ENCODE measurements at regions not wholly inside any gene's neighbourhood (a gene's known extent, or its start where the extent isn't known, plus 50 kb on each side); places are given as distances from the start of the nearest gene placed in this dataset.
"Not testable (repeated sequence)": the region's sequence is repeated elsewhere in the genome, so short reads cannot be mapped to it uniquely, and the experiment has no call there.

- no peak for TF ChIP-seq ZC3H10 (CRISPR knock-in tag; IDR thresholded peaks at IDR 0.05)
- no peak for TF ChIP-seq ARNTL (CRISPR knock-in tag; IDR thresholded peaks at IDR 0.05; ENCODE audit: borderline replicate concordance, low read depth)
- TF ChIP-seq CREB5 (CRISPR knock-in tag; IDR thresholded peaks at IDR 0.05; ENCODE audit: low read depth) = no peak
- no peak for TF ChIP-seq ZFP3 (CRISPR knock-in tag; IDR thresholded peaks at IDR 0.05)
- ATAC-seq = no peak
Measured at GRCh38 chr11:11206484-11206883, 146.6 kb downstream of the CSNK2A3 start.

- TF ChIP-seq PPARA (CRISPR knock-in tag; IDR thresholded peaks at IDR 0.05; ENCODE audit: borderline replicate concordance) (no peak), POU6F1 (CRISPR knock-in tag; IDR thresholded peaks at IDR 0.05; ENCODE audit: borderline replicate concordance, low read depth) (no peak), ARNTL (CRISPR knock-in tag; IDR thresholded peaks at IDR 0.05; ENCODE audit: borderline replicate concordance, low read depth) (no peak), ZC3H10 (CRISPR knock-in tag; IDR thresholded peaks at IDR 0.05) (no peak), TOX (CRISPR knock-in tag; IDR thresholded peaks at IDR 0.05; ENCODE audit: borderline replicate concordance) (no peak), ESRRG (CRISPR knock-in tag; IDR thresholded peaks at IDR 0.05) (no peak), PATZ1 (CRISPR knock-in tag; IDR thresholded peaks at IDR 0.05; ENCODE audit: borderline replicate concordance) (no peak), TCF4 (CRISPR knock-in tag; IDR thresholded peaks at IDR 0.05; ENCODE audit: borderline replicate concordance) (no peak), CSDC2 (CRISPR knock-in tag; IDR thresholded peaks at IDR 0.05) (no peak), OSR1 (CRISPR knock-in tag; IDR thresholded peaks at IDR 0.05) (no peak), ZNF8 (CRISPR knock-in tag; IDR thresholded peaks at IDR 0.05) (no peak), CREB5 (CRISPR knock-in tag; IDR thresholded peaks at IDR 0.05; ENCODE audit: low read depth) (no peak), ZNF565 (CRISPR knock-in tag; conservative IDR thresholded peaks at IDR 0.05; ENCODE audit: low read depth) (no peak), GLIS3 (CRISPR knock-in tag; IDR thresholded peaks at IDR 0.05) (no peak)
- ATAC-seq = no peak
Measured at GRCh38 chr11:11202885-11203284, 150.2 kb downstream of the CSNK2A3 start.

DNA sequence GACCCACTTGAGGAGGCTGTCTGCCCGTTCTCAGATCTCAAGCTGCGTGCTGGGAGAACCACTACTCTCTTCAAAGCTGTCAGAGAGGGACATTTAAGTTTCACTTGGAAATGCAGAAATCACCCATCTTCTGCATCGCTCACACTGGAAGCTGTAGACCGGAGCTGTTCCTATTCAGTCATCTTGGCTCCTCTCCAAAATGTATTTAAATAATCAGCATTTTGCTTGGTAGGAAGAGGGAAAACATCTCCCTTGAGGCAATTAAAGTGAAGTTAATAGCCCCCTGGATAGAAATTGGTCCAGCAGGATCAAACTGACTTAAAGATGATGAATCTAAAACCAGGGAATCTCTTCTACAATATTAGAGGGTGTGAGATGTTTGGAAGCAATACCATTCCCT, 151.7 kb downstream of the CSNK2A3 start:
- ATAC-seq = not testable (repeated sequence)

DNA sequence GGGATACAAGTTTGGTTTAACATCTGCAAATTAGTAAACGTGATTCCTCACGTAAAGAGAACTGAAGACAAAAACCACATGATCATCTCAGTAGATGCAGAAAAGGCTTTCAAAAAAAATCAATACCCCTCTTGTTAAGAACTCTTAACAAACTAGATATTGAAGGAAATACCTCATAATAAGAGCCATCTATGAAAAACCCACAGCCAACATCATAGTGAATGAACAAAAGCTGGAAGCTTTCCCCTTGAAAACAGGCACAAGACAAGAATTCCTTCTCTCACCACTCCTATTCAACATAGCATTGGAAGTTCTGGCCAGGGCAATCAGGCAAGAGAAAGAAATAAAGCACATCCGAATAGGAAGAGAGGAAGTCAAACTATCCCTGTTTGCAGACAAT, 160.5 kb downstream of the CSNK2A3 start:
- TF ChIP-seq ZC3H10 (CRISPR knock-in tag; IDR thresholded peaks at IDR 0.05) (no peak), ARNTL (CRISPR knock-in tag; IDR thresholded peaks at IDR 0.05; ENCODE audit: borderline replicate concordance, low read depth) (no peak), ZNF70 (CRISPR knock-in tag; IDR thresholded peaks at IDR 0.05) (no peak), ESRRG (CRISPR knock-in tag; IDR thresholded peaks at IDR 0.05) (no peak), RARB (CRISPR knock-in tag; IDR thresholded peaks at IDR 0.05) (no peak), OSR1 (CRISPR knock-in tag; IDR thresholded peaks at IDR 0.05) (no peak), TOX (CRISPR knock-in tag; IDR thresholded peaks at IDR 0.05; ENCODE audit: borderline replicate concordance) (no peak), ZNF565 (CRISPR knock-in tag; conservative IDR thresholded peaks at IDR 0.05; ENCODE audit: low read depth) (no peak), PPARA (CRISPR knock-in tag; IDR thresholded peaks at IDR 0.05; ENCODE audit: borderline replicate concordance) (no peak)
- TF ChIP-seq, protein P1, sequence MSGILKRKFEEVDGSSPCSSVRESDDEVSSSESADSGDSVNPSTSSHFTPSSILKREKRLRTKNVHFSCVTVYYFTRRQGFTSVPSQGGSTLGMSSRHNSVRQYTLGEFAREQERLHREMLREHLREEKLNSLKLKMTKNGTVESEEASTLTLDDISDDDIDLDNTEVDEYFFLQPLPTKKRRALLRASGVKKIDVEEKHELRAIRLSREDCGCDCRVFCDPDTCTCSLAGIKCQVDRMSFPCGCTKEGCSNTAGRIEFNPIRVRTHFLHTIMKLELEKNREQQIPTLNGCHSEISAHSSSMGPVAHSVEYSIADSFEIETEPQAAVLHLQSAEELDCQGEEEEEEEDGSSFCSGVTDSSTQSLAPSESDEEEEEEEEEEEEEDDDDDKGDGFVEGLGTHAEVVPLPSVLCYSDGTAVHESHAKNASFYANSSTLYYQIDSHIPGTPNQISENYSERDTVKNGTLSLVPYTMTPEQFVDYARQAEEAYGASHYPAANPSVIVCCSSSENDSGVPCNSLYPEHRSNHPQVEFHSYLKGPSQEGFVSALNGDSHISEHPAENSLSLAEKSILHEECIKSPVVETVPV (CRISPR knock-in tag; IDR thresholded peaks at IDR 0.05) = no peak
- no peak for ATAC-seq

DNA sequence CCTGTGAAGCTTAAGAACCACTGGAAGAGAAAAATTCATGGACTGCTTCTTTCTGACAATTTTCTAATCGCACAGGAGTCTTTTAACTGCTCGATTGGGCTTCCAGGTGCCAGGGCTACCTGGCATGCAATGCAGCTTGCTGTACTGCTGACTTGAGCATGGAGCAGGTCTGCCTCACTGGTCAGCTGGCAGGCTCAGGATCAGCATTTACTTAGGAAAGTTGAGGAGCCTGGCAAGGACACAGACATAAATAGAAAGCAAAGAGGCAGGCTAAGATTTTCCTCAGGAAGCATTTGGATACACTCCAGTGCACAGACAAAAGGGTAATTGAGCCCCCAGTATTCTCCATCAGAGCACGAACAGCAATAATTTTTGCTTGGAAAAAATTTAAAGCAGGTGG, 163.5 kb downstream of the CSNK2A3 start:
- ATAC-seq = no peak
- no peak for TF ChIP-seq ZNF8 (CRISPR knock-in tag; IDR thresholded peaks at IDR 0.05)
- TF ChIP-seq ARNTL (CRISPR knock-in tag; IDR thresholded peaks at IDR 0.05; ENCODE audit: borderline replicate concordance, low read depth) = no peak
- TF ChIP-seq POU6F1 (CRISPR knock-in tag; IDR thresholded peaks at IDR 0.05; ENCODE audit: borderline replicate concordance, low read depth) = no peak

Data from SK-N-SH treated with all-trans-retinoic acid at 6 μM for 48 hours (cell line).